DOHH2 (cell line): ENCODE measurements at regions not wholly inside any gene's neighbourhood (a gene's known extent, or its start where the extent isn't known, plus 50 kb on each side); places are given as distances from the start of the nearest gene placed in this dataset.

Experiments used
- CTCF ChIP-seq: fragments of 200-600 bp; sonication (generic); IDR thresholded peaks from one replicate; pipeline ENCODE4 v1.5.1; 2014; ENCODE audit warnings: antibody characterized with exemption, mild to moderate bottlenecking, low read depth, low read length; ENCODE audit not compliant: poor library complexity, severe bottlenecking
- EZH2phosphoT487 ChIP-seq: fragments of 200-600 bp; sonication (generic); IDR thresholded peaks from 2 replicates; pipeline ENCODE4 v1.6.1; 2017; ENCODE audit warnings: borderline replicate concordance, mild to moderate bottlenecking, antibody characterized with exemption, low read length, moderate library complexity, mixed read lengths

GRCh38 chr6:140567466-140567865 lies 1193.0 kb upstream of the CITED2 start:
- TF ChIP-seq CTCF (no peak), EZH2phosphoT487 (no peak)
